NCI-H2029 treated with DMSO at 0.1 percent for 48 hours (cell line): ENCODE measurements at regions not wholly inside any gene's neighbourhood (a gene's known extent, or its start where the extent isn't known, plus 50 kb on each side); places are given as distances from the start of the nearest gene placed in this dataset.
"Not testable (repeated sequence)": the region's sequence is repeated elsewhere in the genome, so short reads cannot be mapped to it uniquely, and the experiment has no call there.

ENCODE experiments used
- DNase-seq: peaks from one replicate; lab custom pipeline; 2025; lab: John Stamatoyannopoulos, UW

DNA sequence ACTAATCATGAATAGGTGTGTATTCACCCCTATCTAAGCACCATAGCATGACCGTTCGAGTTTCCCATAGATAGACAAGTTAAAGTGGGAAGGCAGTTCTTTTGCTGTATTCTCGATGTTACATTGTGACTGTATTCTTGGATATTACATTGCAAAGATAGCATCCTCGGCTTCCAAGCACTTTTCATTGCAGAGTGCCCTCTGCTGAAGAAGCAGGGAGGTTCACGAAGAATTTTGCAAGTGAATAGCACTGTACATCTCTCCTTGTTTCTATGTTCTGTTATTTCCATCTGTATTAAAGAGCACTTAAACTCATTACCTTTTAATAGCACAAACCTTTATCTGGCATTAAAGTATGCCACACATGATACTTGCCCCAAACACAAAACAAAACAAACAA is 426.7 kb upstream of the ARX start:
- DNase-seq = no peak

DNA sequence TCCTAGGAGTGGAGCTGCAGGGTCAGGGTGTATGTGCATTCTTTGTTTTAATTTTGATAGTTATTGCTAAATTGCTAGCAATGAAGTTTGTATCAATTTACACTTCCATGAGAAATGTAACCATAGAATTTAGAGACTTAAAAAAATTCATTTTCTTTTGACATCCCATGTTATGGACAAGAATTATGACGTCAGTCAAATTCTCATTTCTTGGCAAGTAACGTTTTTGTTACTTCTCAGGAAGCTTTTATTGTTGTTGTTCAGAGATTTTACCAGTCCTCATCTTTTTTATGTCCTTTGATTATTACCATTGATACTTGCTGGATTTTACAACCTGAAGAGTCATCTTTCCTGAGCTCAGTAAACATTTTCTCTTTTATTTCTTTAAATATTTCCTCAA is 417.5 kb upstream of the ARX start:
- no peak for DNase-seq

DNA sequence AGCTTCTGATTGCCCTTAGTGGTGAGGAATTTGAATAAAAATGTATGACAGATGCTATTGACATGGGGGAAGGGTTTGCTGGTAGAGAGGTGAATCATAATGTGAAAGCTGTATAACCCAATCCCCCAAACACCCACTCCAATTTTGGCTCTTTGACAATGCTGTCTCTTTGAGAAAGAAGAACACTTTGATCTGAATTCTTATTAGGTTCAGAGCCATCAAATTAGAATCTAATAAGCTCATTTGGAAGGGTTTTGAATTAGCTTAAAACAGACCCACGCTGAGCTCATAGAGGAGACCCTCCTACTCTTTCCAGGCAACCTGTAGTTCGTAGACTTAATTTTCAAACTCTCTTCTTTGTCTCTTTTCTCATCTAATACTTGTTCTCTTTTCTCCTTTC is 416.6 kb upstream of the ARX start:
- no peak for DNase-seq

DNA sequence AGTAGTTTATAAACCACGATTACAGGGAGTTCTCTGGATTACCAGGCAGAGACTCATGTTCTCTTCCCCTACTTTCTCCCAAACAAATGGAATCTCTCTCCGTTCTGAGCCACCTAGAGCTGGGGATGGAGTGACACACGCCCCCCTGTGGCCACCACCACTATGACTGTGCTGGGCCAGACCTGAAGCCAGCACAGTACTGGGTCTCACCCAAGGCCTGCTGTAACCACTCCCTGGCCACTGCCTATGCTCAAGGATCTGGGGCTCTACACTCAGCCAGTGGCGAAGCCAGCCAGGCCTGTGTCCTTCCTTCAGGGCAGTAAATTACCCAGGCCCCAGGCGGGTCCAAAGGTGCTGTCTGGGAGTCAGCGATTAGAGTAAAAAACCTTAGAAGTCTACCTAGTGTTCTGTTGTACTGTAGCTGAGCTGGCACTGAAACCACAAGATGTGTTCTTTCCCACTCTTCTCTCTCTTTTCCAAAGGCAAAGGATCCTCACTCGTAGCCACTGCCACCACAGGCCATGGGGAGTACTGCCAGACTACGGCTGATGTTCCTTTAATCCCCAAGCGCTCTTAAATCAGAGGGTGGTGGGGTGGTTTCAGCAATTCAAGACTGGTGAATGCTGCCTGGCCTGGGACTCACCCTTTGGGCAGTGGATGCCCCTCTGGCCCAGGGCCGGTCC is 412.2 kb upstream of the ARX start:
- DNase-seq = no peak

DNA sequence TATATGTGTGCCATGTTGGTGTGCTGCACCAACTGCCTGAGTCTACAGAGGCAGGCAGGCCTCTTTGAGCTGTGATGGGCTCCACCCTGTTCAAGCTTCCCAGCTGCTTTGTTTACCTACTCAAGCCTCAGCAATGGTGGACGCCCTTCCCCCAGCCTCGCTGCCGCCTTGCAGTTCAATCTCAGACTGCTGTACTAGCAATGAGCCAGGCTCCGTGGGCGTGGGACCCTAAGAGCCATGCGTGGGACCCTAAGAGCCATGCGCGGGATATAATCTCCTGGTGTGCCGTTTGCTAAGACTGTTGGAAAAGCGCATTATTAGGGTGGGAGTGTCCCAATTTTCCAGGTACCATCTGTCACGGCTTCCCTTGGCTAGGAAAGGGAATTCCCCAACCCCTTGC is 388.4 kb upstream of the ARX start:
- DNase-seq = not testable (repeated sequence)

DNA sequence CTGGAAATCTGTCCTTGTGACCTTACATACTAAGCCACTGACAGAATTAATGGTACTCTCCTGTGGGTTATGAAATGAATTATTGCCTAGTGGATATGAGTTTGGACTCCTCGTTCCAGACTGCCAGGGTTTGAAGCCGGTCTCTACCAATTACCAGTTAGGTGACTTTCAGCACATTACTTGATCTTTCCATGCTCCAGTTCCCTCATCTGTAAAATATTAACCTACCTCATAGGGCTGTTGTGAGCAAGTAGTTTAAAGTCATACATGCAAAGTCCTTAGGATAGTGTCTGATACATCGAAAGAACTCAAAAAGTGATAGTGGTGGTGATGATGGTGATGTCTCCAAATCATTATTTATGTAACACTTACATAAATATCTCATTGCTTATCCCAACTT is 373.5 kb upstream of the ARX start:
- DNase-seq = no peak

DNA sequence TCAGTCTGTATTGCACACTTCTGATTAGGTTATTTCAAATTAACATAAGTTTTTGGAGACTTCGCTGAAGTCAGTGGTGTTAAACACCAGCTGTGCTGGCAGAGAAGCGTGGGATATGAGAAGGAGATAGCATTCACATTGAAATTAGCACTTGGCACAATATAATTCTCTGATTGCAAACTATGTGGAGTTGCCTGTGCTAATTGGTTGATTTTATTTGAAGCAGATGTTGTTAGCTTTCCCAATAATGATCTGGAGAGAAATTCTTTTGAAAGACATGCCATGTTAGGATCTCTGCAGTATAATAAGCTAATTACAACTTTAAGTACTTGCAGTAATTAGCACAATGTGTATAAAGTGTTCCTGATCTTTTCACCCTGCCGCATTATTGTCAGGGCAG is 367.4 kb upstream of the ARX start:
- no peak for DNase-seq

DNA sequence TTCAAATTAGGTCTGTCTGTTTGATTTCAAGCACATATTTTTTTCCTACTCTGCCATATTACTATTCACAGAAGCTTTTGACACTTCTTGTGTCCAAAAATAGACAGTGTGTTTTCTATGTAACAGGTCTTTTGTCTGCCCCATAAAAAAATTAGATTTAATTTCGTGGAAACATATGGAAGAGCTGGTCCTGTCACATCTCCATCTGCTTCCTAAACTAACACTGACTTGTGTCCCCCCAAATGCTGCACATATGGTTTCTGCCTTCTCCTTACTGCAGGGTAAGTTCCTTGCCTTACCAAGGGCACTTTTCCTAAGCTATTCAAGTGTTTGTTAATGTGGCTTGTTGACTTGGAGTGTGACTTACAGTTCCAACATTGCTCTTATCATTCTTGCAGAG is 340.7 kb upstream of the ARX start:
- no peak for DNase-seq

DNA sequence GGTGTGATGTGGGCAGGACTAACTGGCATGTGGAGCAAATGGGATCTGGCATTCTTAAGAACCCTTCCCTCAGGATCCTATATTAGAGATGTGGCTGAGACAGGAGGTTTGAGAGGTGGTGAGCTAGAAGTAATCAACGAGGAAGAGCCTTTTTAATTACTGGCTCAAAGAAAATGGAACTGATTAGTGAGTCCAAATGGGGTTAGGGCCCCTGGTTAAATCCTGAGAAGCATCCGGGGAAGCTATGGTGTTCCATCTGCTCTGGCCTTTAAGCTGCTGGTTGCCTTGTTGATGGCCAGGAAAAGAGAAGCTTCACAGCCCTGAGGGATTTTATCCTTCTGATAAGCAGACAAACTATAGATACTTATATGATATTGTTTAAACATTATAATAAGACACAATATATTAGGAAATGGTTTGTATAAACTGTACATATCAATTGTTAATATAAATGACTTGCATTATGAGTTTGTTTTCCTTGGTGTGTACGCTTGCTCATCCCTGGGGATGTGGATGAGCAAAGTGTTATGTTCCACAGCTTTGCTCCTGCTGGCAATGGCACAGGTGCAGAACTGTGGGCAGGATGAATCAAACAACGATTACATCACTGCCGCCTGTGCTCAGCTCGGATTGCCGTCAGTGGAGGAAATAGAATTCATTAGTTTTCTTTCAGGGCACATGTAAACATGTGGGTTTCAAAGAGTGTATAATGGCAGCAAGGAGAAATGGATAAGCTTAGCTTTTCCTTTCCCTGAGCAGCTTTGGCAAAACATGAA is 328.6 kb upstream of the ARX start:
- peak; percentile 27 for DNase-seq

DNA sequence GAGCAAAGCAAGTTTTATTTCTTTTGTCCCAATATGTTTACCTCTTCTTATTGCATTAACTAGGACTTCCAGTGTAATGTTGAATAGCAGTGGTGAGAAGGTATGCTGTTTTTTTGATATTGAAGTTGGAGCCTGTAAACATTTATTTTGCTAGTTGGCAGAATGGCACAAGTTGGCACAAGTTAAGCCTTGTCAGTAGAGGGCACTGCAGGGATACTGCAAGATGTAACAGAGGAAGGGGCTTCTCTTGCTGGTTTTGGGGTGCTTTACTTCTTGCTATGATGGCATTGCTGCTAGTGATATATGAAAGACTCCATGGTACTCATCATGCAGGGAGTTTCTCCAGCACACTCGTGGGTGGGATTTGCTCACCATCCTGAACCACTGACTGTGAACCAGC is 327.3 kb upstream of the ARX start:
- DNase-seq = no peak

DNA sequence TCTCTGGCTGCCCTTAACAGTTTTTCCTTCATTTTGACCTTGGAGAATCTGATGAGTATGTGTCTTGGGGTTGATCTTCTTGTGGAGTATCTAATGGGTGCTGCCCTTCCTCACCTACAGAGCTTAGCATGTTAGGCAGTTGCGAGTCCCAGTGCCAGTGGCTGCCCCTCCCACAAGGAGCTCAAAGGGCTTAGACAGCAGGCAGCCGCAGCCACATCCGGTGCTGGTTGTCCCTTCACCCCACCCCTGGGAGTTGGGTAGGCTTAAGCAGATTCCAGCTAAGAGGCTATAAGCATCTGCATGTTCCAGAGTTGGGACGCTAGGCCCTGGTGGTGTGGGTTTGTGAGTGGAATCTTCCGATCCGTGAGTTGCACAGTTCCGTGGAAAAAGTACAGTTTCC is 322.1 kb upstream of the ARX start:
- no peak for DNase-seq

DNA sequence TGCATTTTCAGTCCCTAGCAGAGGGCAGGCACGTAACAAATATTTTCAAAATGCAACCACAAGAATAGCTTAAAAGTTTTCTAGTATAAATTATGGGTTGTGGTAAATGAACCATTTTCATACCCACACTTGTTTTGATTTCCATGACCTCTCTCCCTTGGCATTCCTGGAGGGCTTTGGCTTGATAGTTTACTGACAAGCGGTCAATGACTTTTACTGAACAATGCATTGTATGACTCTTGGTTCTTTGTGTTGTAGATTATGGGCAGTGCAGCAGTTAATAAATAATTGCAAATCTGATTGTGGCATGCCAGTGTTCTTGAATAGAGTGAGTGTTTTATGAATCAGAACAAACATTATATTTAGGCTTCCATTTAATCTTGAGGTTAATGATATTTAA is 285.2 kb upstream of the ARX start:
- DNase-seq = no peak

DNA sequence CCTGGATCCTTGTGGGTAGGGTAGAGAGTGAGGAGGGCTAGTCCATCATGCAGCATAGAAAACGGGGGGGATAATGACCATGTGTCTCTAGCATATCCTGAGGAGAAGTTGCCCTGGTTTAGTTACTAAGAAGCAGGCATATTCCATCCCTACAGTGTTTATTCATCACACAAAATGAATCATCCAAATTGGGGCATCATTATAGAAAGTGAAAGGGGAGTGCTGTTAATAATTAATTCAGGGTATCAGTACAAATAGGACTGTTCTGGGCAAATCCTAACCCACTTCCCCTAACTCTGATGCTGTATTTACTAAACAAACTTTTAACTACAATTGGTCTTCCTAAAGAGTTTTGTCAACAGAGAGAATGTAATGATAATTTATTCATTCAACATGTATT is 281.1 kb upstream of the ARX start:
- DNase-seq = no peak

DNA sequence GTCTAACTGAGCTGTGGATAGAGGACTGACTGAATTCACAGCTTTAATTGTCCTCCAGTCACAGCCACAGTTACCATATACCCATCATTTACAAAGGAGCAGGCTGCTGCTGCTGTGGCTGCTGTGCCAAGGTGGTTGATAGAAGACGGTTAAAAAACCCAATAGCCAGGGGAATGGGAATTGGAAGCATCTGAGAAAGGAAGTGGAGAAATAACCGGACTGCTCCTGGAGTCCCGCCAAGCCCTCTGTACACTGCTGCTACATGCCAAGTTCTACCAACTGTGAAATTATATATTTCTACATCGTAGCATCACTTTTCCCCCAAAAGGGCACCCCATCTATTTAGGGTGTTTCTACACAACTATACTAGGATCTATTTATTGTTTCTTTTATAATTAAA is 279.7 kb upstream of the ARX start:
- no peak for DNase-seq

DNA sequence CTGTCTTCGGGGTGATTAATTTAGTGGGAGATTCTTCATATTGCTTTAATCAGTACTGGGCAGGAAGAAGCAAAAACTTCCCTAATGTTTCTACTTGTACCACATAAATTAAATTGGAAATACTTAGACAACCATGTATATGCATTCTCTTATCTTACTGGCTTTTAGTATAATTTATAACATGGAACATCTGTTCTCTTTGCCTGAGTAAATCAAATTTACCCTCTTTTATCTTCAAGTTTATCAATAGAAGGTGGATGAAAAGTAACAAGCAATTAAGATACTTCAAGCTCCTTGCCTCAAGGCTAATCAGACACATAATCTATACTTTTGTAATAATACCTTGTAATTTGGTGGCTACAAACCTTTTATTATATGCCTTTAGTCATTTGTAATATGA is 274.4 kb upstream of the ARX start:
- DNase-seq = no peak

DNA sequence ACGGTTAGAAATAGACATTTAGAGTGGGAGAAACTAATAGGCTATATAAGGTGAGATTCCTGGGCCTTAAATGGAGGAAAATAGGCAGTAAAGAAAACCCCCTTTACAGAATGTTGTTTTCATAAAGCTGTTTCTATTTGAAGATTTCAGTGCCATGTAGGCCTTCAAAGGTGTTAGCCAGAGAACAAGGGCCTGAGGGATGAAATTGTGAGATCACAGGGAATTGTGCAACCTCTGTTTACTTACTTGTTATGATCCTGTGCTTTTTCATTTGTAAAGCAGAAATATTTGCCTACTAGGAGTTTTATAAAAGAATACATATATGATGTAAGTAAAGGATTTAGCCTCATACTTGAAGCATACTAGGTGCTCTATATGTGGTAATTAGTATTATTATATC is 272.9 kb upstream of the ARX start:
- DNase-seq = no peak

DNA sequence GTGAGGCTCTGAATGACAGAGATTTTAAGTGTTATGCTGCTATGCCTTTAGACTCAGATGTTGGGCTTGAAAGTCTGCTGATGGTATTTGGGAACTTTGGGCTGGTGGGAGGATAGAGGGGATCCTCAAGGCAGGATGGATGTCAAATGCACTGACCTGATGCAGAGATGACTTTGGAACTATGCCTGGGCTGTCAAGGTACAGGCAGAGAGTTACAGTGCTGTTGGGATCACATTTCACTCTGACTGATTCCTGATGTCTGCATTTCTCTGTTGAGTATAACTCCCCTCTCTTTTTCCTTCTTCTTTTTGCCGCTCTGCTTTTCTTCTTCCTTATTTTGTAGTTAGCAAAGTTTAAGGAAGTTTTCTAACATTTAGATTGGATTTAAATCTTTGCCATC is 271.8 kb upstream of the ARX start:
- no peak for DNase-seq

DNA sequence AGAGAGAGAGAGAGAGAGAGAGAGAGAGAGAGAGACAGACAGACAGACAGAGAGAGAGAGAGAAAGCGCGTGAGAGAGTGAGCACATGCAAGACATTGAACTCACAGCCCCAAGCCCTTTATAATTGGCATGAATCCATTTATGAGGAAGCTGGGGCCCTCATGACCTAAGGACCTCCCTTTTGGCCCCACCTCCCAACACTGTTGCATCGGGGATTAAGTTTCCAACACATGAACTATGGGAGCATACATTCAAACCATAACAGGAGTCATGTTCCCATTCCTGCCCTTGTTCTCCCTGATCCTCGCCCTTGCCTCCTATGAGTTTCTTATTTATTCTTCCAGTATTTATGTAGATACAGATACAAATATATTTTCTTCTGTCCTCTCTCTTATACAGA is 269.8 kb upstream of the ARX start:
- no peak for DNase-seq

DNA sequence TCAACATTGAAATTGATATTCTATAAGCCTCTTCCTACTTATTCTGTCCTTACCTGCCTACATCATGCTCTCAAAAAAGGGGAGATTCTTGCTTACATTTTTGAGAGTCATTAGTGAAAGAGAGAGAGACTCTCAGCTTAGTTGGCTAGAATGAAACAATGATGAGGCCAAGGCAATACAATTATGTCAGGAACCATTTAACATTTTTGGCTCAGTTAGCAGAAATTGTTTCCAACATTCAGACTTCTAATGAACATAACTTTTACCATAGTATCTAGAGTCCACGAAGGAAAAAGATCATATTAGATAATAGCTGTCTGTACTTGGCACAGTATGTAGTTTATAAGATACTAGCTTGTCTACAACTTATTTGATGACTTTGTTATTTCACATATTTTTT is 263.7 kb upstream of the ARX start:
- DNase-seq = no peak

DNA sequence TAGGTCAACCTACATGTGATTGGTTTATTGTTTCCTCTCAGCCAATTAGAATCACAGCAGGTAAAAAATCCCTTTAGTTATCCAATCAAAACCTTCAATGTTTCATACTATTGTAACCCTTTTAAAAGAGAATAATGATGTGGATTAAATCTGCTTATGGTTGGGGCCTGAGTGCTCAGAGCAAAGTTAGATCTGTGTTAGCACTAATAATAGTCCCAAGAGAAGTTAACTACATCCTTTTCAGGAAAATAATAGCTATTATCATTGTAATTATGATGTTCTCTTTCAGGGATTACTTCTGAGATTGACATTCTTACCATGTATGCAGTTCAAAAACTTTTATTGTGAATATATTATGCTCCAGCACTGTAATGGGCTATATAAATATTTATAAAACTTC is 262.6 kb upstream of the ARX start:
- DNase-seq = no peak

DNA sequence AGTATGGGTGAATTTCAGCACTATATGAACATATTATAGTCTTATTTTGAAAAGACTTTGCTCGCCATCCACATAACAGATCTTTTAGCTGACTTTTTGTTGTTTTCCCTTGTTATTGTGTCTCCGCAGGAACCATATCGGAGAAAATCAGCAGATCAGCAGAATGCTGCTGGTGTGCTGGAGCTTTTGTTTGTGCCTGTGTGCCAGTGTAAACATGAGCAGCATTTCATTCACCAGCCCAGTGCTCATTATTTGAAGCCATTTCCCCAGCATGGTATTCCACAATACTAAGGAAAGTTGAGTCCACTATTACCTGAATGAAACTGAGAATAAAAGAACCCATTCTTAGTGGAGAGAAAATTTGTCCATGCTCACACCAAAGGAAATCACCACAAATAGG is 261.8 kb upstream of the ARX start:
- no peak for DNase-seq

DNA sequence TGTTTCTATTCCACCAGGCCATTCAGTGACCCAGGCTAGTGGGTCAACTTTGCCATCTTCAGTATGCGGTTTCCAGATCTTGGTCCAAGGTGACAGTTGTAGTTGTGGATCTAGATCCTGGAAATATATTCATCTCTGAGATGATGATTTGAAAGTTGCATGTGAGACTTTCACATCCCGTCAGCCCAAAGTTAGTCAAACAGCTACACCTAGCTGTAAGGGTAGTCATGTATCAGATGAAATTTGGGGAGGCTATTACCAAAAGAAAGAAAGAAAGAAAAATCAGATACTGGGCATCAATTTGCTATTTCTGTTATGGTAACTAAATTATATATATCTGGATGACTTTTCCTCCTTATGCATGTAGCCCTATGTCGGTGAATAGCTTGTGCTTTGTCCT is 259.4 kb upstream of the ARX start:
- DNase-seq = no peak

DNA sequence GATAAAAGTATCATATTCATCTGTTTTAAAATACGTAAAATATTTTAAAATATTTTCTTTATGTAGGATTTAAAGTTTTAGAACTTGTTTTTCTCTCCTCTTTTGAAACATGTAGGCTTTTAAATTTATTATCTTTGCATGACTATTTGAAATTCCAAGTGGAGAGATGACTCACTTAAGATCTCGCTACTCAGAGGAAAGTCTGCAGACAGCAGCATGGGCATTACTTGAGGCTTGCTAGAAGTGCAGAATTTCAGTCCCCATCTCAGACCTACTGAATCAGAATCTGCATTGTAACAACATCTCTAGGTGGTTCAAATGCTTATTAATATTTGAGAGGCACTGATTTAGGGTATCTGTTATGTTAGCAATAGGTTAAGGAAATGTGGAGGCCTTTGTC is 225.7 kb upstream of the ARX start:
- no peak for DNase-seq

DNA sequence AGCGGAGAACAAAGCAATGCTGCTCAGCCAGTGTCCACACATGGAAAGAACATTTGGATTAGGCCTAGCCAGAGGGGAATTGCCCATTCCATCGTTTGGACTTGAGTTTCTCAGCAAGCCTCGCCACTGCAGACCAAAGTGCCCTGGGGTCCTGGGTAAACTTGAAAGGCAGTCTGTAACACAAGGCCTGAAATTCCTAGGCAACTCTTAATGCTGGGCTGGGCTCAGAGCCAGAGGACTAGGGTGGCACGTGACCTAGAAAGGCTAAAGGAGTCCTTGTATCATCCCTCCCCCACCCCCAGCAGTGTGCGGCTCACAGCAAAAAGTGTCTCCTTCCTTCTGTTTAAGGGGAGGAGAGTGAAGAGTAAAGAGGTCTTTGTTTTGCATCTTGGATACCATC is 210.4 kb upstream of the ARX start:
- no peak for DNase-seq
